ENCODE measurements at regions not wholly inside any gene's neighbourhood (a gene's known extent, or its start where the extent isn't known, plus 50 kb on each side); places are given as distances from the start of the nearest gene placed in this dataset.

DNA sequence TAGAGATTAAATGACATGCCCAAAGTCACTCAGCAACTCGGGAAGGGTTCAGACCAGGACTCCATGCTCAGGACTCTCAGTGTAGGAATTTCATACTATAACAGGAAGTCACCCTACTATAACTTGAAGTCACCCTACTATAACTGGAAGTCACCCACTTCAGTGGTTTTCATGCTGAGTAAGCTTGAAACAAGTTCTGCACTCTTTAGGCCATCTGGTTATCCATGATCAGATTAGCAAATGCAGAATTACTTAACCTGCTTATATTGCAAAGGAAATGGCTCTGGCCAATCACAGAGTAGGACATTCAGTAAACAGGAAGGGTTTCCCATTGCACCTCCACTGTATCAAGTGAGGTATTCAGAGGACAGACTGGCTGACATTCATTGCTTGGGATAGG, 1240.4 kb downstream of the GATA3 start:
- Histone ChIP-seq H3K4me3 (ENCODE audit: low read depth, low read length) (no peak overlapping the region), H3K27me3 (ENCODE audit: control insufficient read depth, insufficient read depth, low read length) (no peaks in the 10 kb centered on the region), H3K36me3 (ENCODE audit: control insufficient read depth, insufficient read depth, low read length) (no peaks in the 10 kb centered on the region)
- DNase-seq (ENCODE audit: low read depth) = no peak
- TF ChIP-seq, protein P1, sequence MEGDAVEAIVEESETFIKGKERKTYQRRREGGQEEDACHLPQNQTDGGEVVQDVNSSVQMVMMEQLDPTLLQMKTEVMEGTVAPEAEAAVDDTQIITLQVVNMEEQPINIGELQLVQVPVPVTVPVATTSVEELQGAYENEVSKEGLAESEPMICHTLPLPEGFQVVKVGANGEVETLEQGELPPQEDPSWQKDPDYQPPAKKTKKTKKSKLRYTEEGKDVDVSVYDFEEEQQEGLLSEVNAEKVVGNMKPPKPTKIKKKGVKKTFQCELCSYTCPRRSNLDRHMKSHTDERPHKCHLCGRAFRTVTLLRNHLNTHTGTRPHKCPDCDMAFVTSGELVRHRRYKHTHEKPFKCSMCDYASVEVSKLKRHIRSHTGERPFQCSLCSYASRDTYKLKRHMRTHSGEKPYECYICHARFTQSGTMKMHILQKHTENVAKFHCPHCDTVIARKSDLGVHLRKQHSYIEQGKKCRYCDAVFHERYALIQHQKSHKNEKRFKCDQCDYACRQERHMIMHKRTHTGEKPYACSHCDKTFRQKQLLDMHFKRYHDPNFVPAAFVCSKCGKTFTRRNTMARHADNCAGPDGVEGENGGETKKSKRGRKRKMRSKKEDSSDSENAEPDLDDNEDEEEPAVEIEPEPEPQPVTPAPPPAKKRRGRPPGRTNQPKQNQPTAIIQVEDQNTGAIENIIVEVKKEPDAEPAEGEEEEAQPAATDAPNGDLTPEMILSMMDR (IDR thresholded peaks at IDR 0.05; ENCODE audit: insufficient read depth, low read length, poor library complexity, severe bottlenecking) = no peak

DNA sequence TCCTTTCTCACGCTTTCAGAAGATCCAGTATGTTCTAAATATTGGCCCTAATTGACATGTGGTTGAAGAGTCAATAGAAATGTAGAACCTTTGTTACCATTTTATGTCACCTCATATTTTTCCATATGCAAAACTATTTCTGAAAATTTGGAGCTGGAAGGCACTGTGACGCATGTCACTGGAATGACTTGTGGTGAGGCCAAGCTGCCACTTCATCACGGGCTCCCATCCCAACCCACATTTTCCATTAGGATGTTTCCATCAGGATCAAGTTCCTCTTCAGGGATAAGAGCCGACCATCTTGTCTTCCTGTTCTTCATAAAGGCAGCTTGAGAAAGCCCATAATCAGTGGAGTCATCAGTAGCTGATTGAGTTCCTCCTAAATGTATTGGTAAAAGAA, 1241.7 kb downstream of the GATA3 start:
- Histone ChIP-seq H3K36me3 (ENCODE audit: control insufficient read depth, insufficient read depth, low read length) (no peaks in the 10 kb centered on the region), H3K27me3 (ENCODE audit: control insufficient read depth, insufficient read depth, low read length) (no peaks in the 10 kb centered on the region), H3K4me3 (ENCODE audit: low read depth, low read length) (no peak overlapping the region)
- TF ChIP-seq, protein P1 (IDR thresholded peaks at IDR 0.05; ENCODE audit: insufficient read depth, low read length, poor library complexity, severe bottlenecking) = no peak
- no peak for DNase-seq (ENCODE audit: low read depth)

DNA sequence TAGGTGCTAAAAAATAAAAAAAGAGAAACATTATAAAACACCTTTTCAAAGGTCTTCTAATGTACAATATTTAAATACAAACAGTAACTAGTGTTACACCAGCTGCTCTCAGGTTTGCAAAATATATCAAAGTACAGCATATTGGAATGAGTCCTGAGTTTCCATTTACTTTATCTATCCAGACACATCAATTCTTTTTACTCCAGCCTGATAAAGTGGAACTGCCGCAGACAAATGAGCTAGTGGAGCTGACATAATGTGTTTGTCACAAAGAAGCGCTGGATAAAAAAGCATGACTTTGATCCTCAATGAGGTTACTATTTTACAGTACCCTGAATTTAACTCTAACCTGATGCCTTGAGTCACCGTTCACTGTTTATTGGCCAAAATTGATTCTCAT, 1243.1 kb downstream of the GATA3 start:
- TF ChIP-seq, protein P1 (IDR thresholded peaks at IDR 0.05; ENCODE audit: insufficient read depth, low read length, poor library complexity, severe bottlenecking) = no peak
- no peak for DNase-seq (ENCODE audit: low read depth)
- Histone ChIP-seq H3K4me3 (ENCODE audit: low read depth, low read length) (no peak overlapping the region), H3K36me3 (ENCODE audit: control insufficient read depth, insufficient read depth, low read length) (no peaks in the 10 kb centered on the region), H3K27me3 (ENCODE audit: control insufficient read depth, insufficient read depth, low read length) (no peaks in the 10 kb centered on the region)

DNA sequence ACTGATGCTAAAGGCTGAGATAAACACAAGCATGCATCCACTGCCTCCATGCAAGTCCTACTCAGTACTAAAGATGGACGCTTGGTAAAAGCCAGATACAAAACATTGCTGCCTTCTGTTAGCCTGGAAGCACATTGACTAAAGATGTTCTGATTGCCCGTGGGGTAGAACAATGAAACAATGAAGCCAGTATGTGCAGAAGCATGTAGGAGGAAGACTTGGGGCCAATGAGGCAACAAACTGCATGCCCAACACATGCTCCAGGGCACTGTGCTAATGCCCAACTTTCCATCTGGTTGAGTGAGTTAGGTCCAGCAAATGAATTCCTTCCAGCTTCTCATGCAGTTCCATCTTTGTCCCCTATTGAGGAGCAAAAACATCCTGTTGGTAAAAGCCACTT, 1245.5 kb downstream of the GATA3 start:
- Histone ChIP-seq H3K4me3 (ENCODE audit: low read depth, low read length) (no peak overlapping the region), H3K27me3 (ENCODE audit: control insufficient read depth, insufficient read depth, low read length) (no peaks in the 10 kb centered on the region), H3K36me3 (ENCODE audit: control insufficient read depth, insufficient read depth, low read length) (no peaks in the 10 kb centered on the region)
- no peak for DNase-seq (ENCODE audit: low read depth)
- TF ChIP-seq, protein P1 (IDR thresholded peaks at IDR 0.05; ENCODE audit: insufficient read depth, low read length, poor library complexity, severe bottlenecking) = no peak

DNA sequence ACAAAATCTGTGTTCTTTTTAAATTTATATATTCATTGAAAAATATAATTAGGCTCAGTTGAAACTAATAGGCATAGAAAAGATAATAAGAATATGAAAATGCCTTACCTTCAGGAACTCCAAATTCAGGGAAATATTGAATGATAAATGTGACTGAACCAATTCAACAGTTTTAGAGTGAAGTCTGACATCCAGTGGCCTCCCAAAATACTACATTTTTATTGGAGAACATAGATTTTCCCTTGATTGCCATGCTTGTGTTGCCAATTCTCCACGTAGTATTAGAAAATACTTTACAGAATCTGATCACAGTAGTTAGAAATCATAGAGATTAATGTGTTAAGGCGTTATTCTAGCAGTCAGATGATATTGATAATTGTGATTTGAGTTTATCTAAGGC, 1246.7 kb downstream of the GATA3 start:
- no peaks in the 10 kb centered on the region for H3K36me3 ChIP-seq (ENCODE audit: control insufficient read depth, insufficient read depth, low read length)
- TF ChIP-seq, protein P1 (IDR thresholded peaks at IDR 0.05; ENCODE audit: insufficient read depth, low read length, poor library complexity, severe bottlenecking) = peak; percentile 26
- no peak for DNase-seq (ENCODE audit: low read depth)

DNA sequence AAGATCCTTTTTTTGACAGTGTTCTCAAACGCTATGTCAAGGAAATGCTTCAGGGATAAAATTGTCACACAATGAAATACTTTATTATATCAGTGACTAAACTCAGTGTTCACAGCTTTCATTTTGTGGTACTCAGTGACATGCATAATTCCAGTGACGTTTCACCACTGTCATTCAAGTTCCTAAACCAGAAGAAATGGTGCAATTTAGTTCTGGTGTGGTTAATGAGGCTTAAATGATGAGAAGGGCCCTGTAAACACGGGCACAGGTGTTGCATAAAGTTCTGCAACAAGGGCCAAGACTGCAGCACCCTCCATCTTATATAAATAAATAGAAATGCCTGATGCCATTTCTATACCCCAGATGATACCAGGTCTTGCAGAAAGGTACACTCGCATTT, 1247.1 kb downstream of the GATA3 start:
- no peak for DNase-seq (ENCODE audit: low read depth)
- TF ChIP-seq, protein P1 (IDR thresholded peaks at IDR 0.05; ENCODE audit: insufficient read depth, low read length, poor library complexity, severe bottlenecking) = no peak
- no peaks in the 10 kb centered on the region for H3K27me3 ChIP-seq (ENCODE audit: control insufficient read depth, insufficient read depth, low read length)
- no peaks in the 10 kb centered on the region for H3K36me3 ChIP-seq (ENCODE audit: control insufficient read depth, insufficient read depth, low read length)
- H3K4me3 ChIP-seq (ENCODE audit: low read depth, low read length) = no peak overlapping the region

More for the DNA sequence above, 1246.7 kb downstream of the GATA3 start:
- Histone ChIP-seq H3K4me3 (ENCODE audit: low read depth, low read length) (no peak overlapping the region), H3K27me3 (ENCODE audit: control insufficient read depth, insufficient read depth, low read length) (no peaks in the 10 kb centered on the region)

Measured in kidney epithelial cell (primary cell).